ENCODE measurements at regions not wholly inside any gene's neighbourhood (a gene's known extent, or its start where the extent isn't known, plus 50 kb on each side); places are given as distances from the start of the nearest gene placed in this dataset.

- TF ChIP-seq, protein P1, sequence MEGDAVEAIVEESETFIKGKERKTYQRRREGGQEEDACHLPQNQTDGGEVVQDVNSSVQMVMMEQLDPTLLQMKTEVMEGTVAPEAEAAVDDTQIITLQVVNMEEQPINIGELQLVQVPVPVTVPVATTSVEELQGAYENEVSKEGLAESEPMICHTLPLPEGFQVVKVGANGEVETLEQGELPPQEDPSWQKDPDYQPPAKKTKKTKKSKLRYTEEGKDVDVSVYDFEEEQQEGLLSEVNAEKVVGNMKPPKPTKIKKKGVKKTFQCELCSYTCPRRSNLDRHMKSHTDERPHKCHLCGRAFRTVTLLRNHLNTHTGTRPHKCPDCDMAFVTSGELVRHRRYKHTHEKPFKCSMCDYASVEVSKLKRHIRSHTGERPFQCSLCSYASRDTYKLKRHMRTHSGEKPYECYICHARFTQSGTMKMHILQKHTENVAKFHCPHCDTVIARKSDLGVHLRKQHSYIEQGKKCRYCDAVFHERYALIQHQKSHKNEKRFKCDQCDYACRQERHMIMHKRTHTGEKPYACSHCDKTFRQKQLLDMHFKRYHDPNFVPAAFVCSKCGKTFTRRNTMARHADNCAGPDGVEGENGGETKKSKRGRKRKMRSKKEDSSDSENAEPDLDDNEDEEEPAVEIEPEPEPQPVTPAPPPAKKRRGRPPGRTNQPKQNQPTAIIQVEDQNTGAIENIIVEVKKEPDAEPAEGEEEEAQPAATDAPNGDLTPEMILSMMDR (IDR thresholded peaks at IDR 0.05 in 4 of 5, conservative IDR thresholded peaks at IDR 0.05 in 1 of 5), result no peak
- TF ChIP-seq POLR2A (IDR thresholded peaks at IDR 0.05), result no peak
Measured at GRCh38 chr5:10825897-10826644, 65.0 kb upstream of the DAP start.

All from gastrocnemius medialis (tissue), 4 donors.